PC-3 (cell line): ENCODE measurements at regions not wholly inside any gene's neighbourhood (a gene's known extent, or its start where the extent isn't known, plus 50 kb on each side); places are given as distances from the start of the nearest gene placed in this dataset.

ENCODE experiments used
- CTCF ChIP-seq: fragments of 300-600 bp; sonication (generic); conservative IDR thresholded peaks from 2 replicates; pipeline ENCODE4 v1.5.1; 2017; ENCODE audit warnings: antibody characterized with exemption, low read depth, mild to moderate bottlenecking, low read length
- EZH2phosphoT487 ChIP-seq: fragments of 300-600 bp; sonication (generic); IDR thresholded peaks from 2 replicates; pipeline ENCODE4 v1.6.1; 2018; ENCODE audit warnings: mild to moderate bottlenecking, antibody characterized with exemption, low read length, borderline replicate concordance

- TF ChIP-seq CTCF (no peak), EZH2phosphoT487 (no peak)
These were observed 422.1 kb upstream of the DSEL start for GRCh38 chr18:67938660-67939059.
